Omental fat pad (tissue), 3 donors: ENCODE measurements at regions not wholly inside any gene's neighbourhood (a gene's known extent, or its start where the extent isn't known, plus 50 kb on each side); places are given as distances from the start of the nearest gene placed in this dataset.

Experiments used
- ATAC-seq: fragments of 150-250 bp; one replicate; pipeline ENCODE4 v1.9.1; 2016; ENCODE audit warnings: mild to moderate bottlenecking, moderate library complexity; ENCODE audit not compliant: low FRiP score
- DNase-seq: peaks from one replicate; pipeline ENCODE4 v3.0.0-alpha.2; 2019; ENCODE audit warnings: low spot score
- CTCF ChIP-seq, 3 donors: fragments of 450-650 bp; IDR thresholded peaks; one replicate each; pipeline ENCODE4 v1.5.1; 2016 to 2017; ENCODE audit warnings: antibody characterized with exemption in 3 of 3, mild to moderate bottlenecking in 3 of 3, moderate library complexity in 2 of 3

GRCh38 chr1:29943034-29943433 lies 706.7 kb downstream of the PTPRU start:
- TF ChIP-seq CTCF (IDR thresholded peaks at IDR 0.05), result no peak
- no peak for ATAC-seq
- DNase-seq, result no peak

GRCh38 chr1:29939079-29939478 lies 702.8 kb downstream of the PTPRU start:
- ATAC-seq (no peak), DNase-seq (no peak)
- TF ChIP-seq CTCF (IDR thresholded peaks at IDR 0.05), result no peak

GRCh38 chr1:29937356-29937755 lies 701.0 kb downstream of the PTPRU start:
- DNase-seq (no peak), ATAC-seq (no peak)
- TF ChIP-seq CTCF (IDR thresholded peaks at IDR 0.05), result no peak

- ATAC-seq (no peak), DNase-seq (no peak)
- TF ChIP-seq CTCF (IDR thresholded peaks at IDR 0.05), result no peak
Measured at GRCh38 chr1:29936031-29936544, 699.8 kb downstream of the PTPRU start.

- ATAC-seq (no peak), DNase-seq (no peak)
- no peak for TF ChIP-seq CTCF (IDR thresholded peaks at IDR 0.05)
Measured at GRCh38 chr1:29934255-29934772, 698.0 kb downstream of the PTPRU start.

GRCh38 chr1:29933067-29933466 lies 696.7 kb downstream of the PTPRU start:
- no peak for DNase-seq
- no peak for ATAC-seq
- TF ChIP-seq CTCF (IDR thresholded peaks at IDR 0.05), result no peak

GRCh38 chr1:29932626-29933025 lies 696.3 kb downstream of the PTPRU start:
- TF ChIP-seq CTCF (IDR thresholded peaks at IDR 0.05), result no peak
- ATAC-seq (no peak), DNase-seq (no peak)
